Suprapubic skin (tissue), 4 donors: ENCODE measurements at regions not wholly inside any gene's neighbourhood (a gene's known extent, or its start where the extent isn't known, plus 50 kb on each side); places are given as distances from the start of the nearest gene placed in this dataset.

Experiments
- POLR2A ChIP-seq, 2 donors: fragments of 450-650 bp; IDR thresholded peaks; one replicate each; pipeline ENCODE4 v1.6.1; 2017; ENCODE audit warnings: antibody characterized with exemption in 2 of 2, mild to moderate bottlenecking in 2 of 2, moderate library complexity in 2 of 2
- POLR2AphosphoS5 ChIP-seq, 3 donors: sonication (generic); formaldehyde crosslinking; IDR thresholded peaks; one replicate each; pipeline ENCODE4 v1.6.1; 2017; ENCODE audit warnings: antibody characterized with exemption in 3 of 3
- TF ChIP-seq, protein P1 (sequence below), 2 donors: fragments of 200-600 bp in 1 of 2; fragments of 450-650 bp in 1 of 2; sonication (generic) in 1 of 2; IDR thresholded peaks; one replicate each; pipeline ENCODE4 v1.5.1; 2016 to 2019; ENCODE audit warnings: antibody characterized with exemption in 2 of 2, mild to moderate bottlenecking in 1 of 2, moderate library complexity in 1 of 2

GRCh38 chr7:25906760-25907159, 245.2 kb upstream of the NFE2L3 start:
- TF ChIP-seq, protein P1, sequence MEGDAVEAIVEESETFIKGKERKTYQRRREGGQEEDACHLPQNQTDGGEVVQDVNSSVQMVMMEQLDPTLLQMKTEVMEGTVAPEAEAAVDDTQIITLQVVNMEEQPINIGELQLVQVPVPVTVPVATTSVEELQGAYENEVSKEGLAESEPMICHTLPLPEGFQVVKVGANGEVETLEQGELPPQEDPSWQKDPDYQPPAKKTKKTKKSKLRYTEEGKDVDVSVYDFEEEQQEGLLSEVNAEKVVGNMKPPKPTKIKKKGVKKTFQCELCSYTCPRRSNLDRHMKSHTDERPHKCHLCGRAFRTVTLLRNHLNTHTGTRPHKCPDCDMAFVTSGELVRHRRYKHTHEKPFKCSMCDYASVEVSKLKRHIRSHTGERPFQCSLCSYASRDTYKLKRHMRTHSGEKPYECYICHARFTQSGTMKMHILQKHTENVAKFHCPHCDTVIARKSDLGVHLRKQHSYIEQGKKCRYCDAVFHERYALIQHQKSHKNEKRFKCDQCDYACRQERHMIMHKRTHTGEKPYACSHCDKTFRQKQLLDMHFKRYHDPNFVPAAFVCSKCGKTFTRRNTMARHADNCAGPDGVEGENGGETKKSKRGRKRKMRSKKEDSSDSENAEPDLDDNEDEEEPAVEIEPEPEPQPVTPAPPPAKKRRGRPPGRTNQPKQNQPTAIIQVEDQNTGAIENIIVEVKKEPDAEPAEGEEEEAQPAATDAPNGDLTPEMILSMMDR (IDR thresholded peaks at IDR 0.05): no peak
- TF ChIP-seq POLR2AphosphoS5 (IDR thresholded peaks at IDR 0.05): no peak
- TF ChIP-seq POLR2A (IDR thresholded peaks at IDR 0.05): no peak
